ENCODE measurements at regions not wholly inside any gene's neighbourhood (a gene's known extent, or its start where the extent isn't known, plus 50 kb on each side); places are given as distances from the start of the nearest gene placed in this dataset.
"Not testable (repeated sequence)": the region's sequence is repeated elsewhere in the genome, so short reads cannot be mapped to it uniquely, and the experiment has no call there.

DNA sequence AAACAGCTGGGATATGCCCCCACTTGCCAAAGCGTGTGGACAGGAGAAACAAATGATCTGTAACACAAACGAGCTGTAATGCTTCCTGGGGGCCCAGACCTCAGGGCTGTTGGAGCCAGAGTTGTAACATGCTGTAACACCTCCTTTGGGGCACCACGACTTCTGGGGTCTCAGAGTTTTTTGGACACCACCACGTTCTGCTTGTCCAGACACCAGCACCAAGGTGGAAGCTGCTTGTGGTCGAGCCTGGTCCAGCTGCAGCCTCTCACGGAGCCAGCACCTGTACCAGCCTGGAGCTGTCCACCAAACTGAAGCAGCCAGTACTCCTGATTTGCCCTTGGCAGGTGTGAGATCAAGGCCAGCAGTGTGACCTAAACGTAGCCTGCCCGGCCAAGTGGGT lies 879.4 kb downstream of the SLC6A15 start:
- intact Hi-C loops (cut with micrococcal nuclease): no loop called here
- no peak overlapping the region for H3K4me3 ChIP-seq
- H3K27ac ChIP-seq (replicated peaks): no peak overlapping the region
- TF ChIP-seq CTCF (IDR thresholded peaks at IDR 0.05; ENCODE audit: borderline replicate concordance): no peak
- H3K9me3 ChIP-seq (replicated peaks): peaks cover 34% of the 10 kb centered on the region
- no peaks in the 10 kb centered on the region for H3K27me3 ChIP-seq (ENCODE audit: low read depth)
- no peaks in the 10 kb centered on the region for H3K36me3 ChIP-seq
- DNase-seq: no peak
- H3K4me1 ChIP-seq: no peaks in the 10 kb centered on the region

DNA sequence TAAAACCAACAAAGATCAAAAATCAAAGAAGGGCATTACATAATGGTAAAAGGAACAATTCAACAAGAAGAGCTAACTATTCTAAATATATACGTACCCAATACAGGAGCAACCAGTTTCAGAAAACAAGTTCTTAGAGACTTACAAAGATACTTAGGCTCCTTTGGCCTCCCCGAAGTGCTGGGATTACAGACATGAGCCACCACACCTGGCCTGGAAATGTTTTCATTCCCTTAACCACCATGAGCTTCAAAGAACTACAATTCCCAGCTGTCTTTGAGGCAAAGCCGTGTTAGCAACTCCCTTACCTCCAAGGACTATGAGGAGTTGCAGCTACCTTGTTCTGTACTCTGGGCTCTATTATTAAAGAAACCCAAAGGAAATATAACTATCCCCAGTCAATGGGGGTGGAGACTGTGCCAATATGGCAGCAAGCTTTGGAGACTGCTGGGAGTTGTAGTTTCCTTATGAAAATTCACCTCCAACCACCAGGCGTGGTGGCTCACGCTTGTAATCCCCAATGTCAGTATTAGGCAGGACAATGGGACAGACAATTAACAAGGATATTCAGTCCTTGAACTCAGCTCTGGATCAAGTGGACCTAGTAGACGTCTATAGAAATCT lies 893.9 kb downstream of the SLC6A15 start:
- H3K27me3 ChIP-seq (ENCODE audit: low read depth); intact Hi-C loops (cut with micrococcal nuclease); H3K27ac ChIP-seq (replicated peaks); H3K4me1 ChIP-seq; DNase-seq; H3K36me3 ChIP-seq; H3K4me3 ChIP-seq: not testable (repeated sequence)
- peaks cover 30% of the 10 kb centered on the region for H3K9me3 ChIP-seq (replicated peaks)

GRCh38 chr12:84016956-84017355 lies 895.6 kb downstream of the SLC6A15 start:
- Histone ChIP-seq H3K4me1 (no peaks in the 10 kb centered on the region), H3K36me3 (no peaks in the 10 kb centered on the region), H3K9me3 (replicated peaks) (peaks cover 39% of the 10 kb centered on the region), H3K27ac (replicated peaks) (no peak overlapping the region), H3K4me3 (no peak overlapping the region), H3K27me3 (ENCODE audit: low read depth) (no peaks in the 10 kb centered on the region)
- intact Hi-C loops (cut with micrococcal nuclease): no loop called here
- DNase-seq: no peak
- TF ChIP-seq CTCF (IDR thresholded peaks at IDR 0.05; ENCODE audit: borderline replicate concordance): no peak

GRCh38 chr12:83997423-83997822 lies 915.2 kb downstream of the SLC6A15 start:
- no peaks in the 10 kb centered on the region for H3K4me1 ChIP-seq
- TF ChIP-seq CTCF (IDR thresholded peaks at IDR 0.05; ENCODE audit: borderline replicate concordance): no peak

DNA sequence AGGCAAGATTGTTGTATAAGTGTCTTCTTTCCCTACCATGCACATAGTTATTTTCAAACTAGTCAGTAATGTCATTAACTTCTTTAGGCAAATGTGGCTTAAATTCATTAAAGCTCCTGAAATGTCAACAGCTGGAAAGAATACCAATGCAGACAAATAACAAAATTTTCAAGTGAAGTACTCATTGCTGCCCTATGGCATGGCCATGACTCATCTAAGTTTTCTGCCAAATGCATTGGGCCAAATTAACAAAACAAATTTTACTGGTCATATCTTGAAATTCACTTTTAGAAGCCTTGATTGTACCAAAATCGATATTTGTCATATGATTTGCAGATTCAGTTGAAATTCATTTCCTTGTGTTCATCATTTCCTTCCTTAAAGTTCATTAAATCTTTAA lies 915.9 kb downstream of the SLC6A15 start:
- no peak for TF ChIP-seq CTCF (IDR thresholded peaks at IDR 0.05; ENCODE audit: borderline replicate concordance)
- no peak overlapping the region for H3K4me3 ChIP-seq
- no peaks in the 10 kb centered on the region for H3K27me3 ChIP-seq (ENCODE audit: low read depth)
- no peak overlapping the region for H3K27ac ChIP-seq (replicated peaks)
- peaks cover 29% of the 10 kb centered on the region for H3K9me3 ChIP-seq (replicated peaks)
- no peak for DNase-seq
- H3K36me3 ChIP-seq: no peaks in the 10 kb centered on the region
- no peaks in the 10 kb centered on the region for H3K4me1 ChIP-seq
- intact Hi-C loops (cut with micrococcal nuclease): no loop called here

More at GRCh38 chr12:83997423-83997822, 915.2 kb downstream of the SLC6A15 start:
- Histone ChIP-seq H3K27ac (replicated peaks) (no peak overlapping the region), H3K36me3 (no peaks in the 10 kb centered on the region), H3K9me3 (replicated peaks) (peaks cover 29% of the 10 kb centered on the region), H3K27me3 (ENCODE audit: low read depth) (no peaks in the 10 kb centered on the region), H3K4me3 (no peak overlapping the region)
- DNase-seq: no peak
- intact Hi-C loops (cut with micrococcal nuclease): no loop called here

- Histone ChIP-seq H3K36me3 (no peaks in the 10 kb centered on the region), H3K4me3 (no peak overlapping the region), H3K9me3 (replicated peaks) (no peaks in the 10 kb centered on the region), H3K27ac (replicated peaks) (no peak overlapping the region), H3K4me1 (no peaks in the 10 kb centered on the region), H3K27me3 (ENCODE audit: low read depth) (no peaks in the 10 kb centered on the region)
- intact Hi-C loops (cut with micrococcal nuclease): no loop called here
- TF ChIP-seq CTCF (IDR thresholded peaks at IDR 0.05; ENCODE audit: borderline replicate concordance): no peak
- DNase-seq: no peak
Measured at GRCh38 chr12:83985084-83985483, 927.5 kb downstream of the SLC6A15 start.
